GM12873 (cell line): ENCODE measurements at regions not wholly inside any gene's neighbourhood (a gene's known extent, or its start where the extent isn't known, plus 50 kb on each side); places are given as distances from the start of the nearest gene placed in this dataset.

Experiments used
- CTCF ChIP-seq: IDR thresholded peaks from 2 replicates; pipeline ENCODE4 v1.5.1; 2012; ENCODE audit warnings: low read depth, mild to moderate bottlenecking, moderate library complexity, low read length, control low read depth; ENCODE audit not compliant: insufficient read depth; ENCODE audit errors: missing control alignments

DNA sequence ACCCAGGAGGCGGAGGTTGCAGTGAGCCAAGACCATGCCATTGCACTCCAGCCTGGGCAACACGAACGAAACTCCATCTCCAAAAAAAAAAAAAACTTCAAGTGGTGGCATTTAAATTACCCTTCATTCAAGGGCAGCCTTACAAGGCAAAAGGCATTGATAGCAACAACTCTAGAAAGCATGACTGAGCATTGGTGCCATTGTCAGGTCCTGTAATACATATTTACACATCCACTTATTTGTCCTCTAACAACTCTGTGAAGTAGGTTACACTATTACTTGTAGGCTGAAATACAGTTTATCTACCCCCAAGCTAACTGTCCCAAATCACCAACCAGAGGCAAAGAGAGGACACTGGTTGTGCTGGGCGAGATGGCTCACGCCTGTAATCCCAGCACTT, 52.7 kb upstream of the LARP1 start:
- TF ChIP-seq CTCF: no peak

DNA sequence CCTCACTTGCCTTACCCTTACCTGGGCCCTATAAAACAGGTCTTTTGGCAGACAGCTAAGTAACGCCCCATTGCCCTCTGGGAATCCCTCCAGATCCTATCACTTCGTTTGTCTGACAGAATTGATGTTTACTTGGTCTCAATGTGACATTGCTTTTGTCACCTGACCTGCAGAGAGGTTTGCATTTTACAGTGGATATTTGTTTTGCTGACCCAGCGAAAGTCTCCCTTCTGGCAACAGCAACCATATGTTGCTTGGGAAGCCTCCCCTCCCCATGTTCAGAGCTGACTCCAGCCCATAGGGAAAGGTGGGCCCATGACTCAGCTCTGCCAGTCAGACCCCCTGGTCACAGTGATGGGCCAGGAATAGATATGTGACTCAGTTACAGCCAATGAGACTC, 54.0 kb upstream of the LARP1 start:
- no peak for TF ChIP-seq CTCF

GRCh38 chr5:154698763-154699162, 56.4 kb upstream of the LARP1 start:
- no peak for TF ChIP-seq CTCF

- TF ChIP-seq CTCF: no peak
These were observed 57.8 kb upstream of the LARP1 start for GRCh38 chr5:154697371-154697770.

- TF ChIP-seq CTCF: no peak
These were observed 58.3 kb upstream of the LARP1 start for GRCh38 chr5:154696891-154697290.

GRCh38 chr5:154694159-154694558, 61.0 kb upstream of the LARP1 start:
- TF ChIP-seq CTCF: no peak

GRCh38 chr5:154690488-154690887, 64.7 kb upstream of the LARP1 start:
- no peak for TF ChIP-seq CTCF
